Endothelial cell of umbilical vein (primary cell): ENCODE measurements at regions not wholly inside any gene's neighbourhood (a gene's known extent, or its start where the extent isn't known, plus 50 kb on each side); places are given as distances from the start of the nearest gene placed in this dataset.

Source experiments
- BruUV-seq: library from RNA; stranded (reverse); fragments of 400-500 nt; replicated peaks from 2 replicates; lab custom pipeline; 2021; lab: Mats Ljungman, UMichigan
- CTCF ChIA-PET: fragments of 300-600, 350-600 bp; sonication (Branson Sonifier 250); formaldehyde crosslinking; loops from one replicate; lab custom pipeline; 2021; ENCODE audit warnings: antibody characterized with exemption, inconsistent platforms; lab: Charles Lee
- POLR2A ChIA-PET: fragments of 300-600, 350-600 bp; sonication (Branson Sonifier 250); formaldehyde crosslinking; loops from one replicate; lab custom pipeline; 2021; ENCODE audit warnings: antibody characterized with exemption, inconsistent platforms; lab: Charles Lee
- DNase-seq: peaks from one replicate; pipeline ENCODE4 v3.0.0-alpha.2; 2011; ENCODE audit warnings: low read depth, low spot score
- FAIRE-seq: peaks from 2 replicates; lab custom pipeline; 2011; peaks lifted over from hg19 to GRCh38; lab: Jason Lieb, UNC
- H2AFZ ChIP-seq: 2 replicates; pipeline ENCODE4 v1.6.0; 2012; ENCODE audit warnings: low read depth, low read length, control low read depth, inconsistent platforms
- H3K27ac ChIP-seq: 2 replicates; pipeline ENCODE4 v1.5.1; 2011; ENCODE audit warnings: low read depth, mild to moderate bottlenecking, control low read depth, low read length, moderate library complexity; ENCODE audit not compliant: insufficient read depth
- H3K27me3 ChIP-seq, 2 experiments: 2 replicates each; pipeline versions ENCODE4 v1.6.0 to v1.6.1; 2011; ENCODE audit warnings: low read length in 2 of 2, mixed read lengths in 1 of 2; ENCODE audit not compliant: control insufficient read depth in 2 of 2, insufficient read depth in 2 of 2
- H3K36me3 ChIP-seq, 2 experiments: 2 replicates in 1 of 2; 3 replicates in 1 of 2; pipeline ENCODE4 v1.5.1; 2011; ENCODE audit warnings: low read length in 2 of 2, mild to moderate bottlenecking in 1 of 2, moderate library complexity in 1 of 2; ENCODE audit not compliant: control insufficient read depth in 2 of 2, insufficient read depth in 2 of 2; ENCODE audit errors: extremely low read depth in 1 of 2
- H3K4me1 ChIP-seq: 3 replicates; pipeline ENCODE4 v1.5.1; 2011; ENCODE audit warnings: mild to moderate bottlenecking, low read length; ENCODE audit not compliant: control insufficient read depth, insufficient read depth; ENCODE audit errors: extremely low read depth
- H3K4me2 ChIP-seq: 2 replicates; pipeline ENCODE4 v1.6.1; 2011; ENCODE audit warnings: low read length, control low read depth, mixed read lengths; ENCODE audit not compliant: insufficient read depth
- H3K4me3 ChIP-seq, 3 experiments: fragments of 200-600 bp in 1 of 3; sonication (generic), shearing (Covaris generic) in 1 of 3; replicated peaks in 1 of 3; 2 replicates each; pipeline ENCODE4 v1.5.1; 2011 to 2016; ENCODE audit warnings: control low read depth in 3 of 3, low read length in 3 of 3, mild to moderate bottlenecking in 2 of 3, inconsistent platforms in 1 of 3, low read depth in 1 of 3, moderate library complexity in 1 of 3; ENCODE audit not compliant: insufficient read depth in 1 of 3
- H3K79me2 ChIP-seq: 2 replicates; pipeline ENCODE4 v1.6.0; 2012; ENCODE audit warnings: low read length, inconsistent platforms; ENCODE audit not compliant: control insufficient read depth, insufficient read depth
- H3K9ac ChIP-seq: replicated peaks from 2 replicates; pipeline ENCODE3; 2011; ENCODE audit warnings: low read length, control low read depth; ENCODE audit not compliant: insufficient read depth; ENCODE audit errors: extremely low read depth
- H3K9me1 ChIP-seq: replicated peaks from 3 replicates; pipeline ENCODE4 v1.6.0; 2011; ENCODE audit warnings: mild to moderate bottlenecking, low read length; ENCODE audit not compliant: control insufficient read depth, insufficient read depth; ENCODE audit errors: extremely low read depth
- H3K9me3 ChIP-seq: replicated peaks from 2 replicates; pipeline ENCODE4 v1.5.1; 2012; ENCODE audit warnings: low read length, inconsistent platforms; ENCODE audit not compliant: control insufficient read depth, insufficient read depth
- H4K20me1 ChIP-seq: replicated peaks from 2 replicates; pipeline ENCODE3; 2011; ENCODE audit warnings: mild to moderate bottlenecking, low read length; ENCODE audit not compliant: control insufficient read depth, insufficient read depth; ENCODE audit errors: extremely low read depth
- CTCF ChIP-seq, 2 donors: IDR thresholded peaks; 1 replicate in 1 of 2; 2 replicates in 1 of 2; pipeline ENCODE4 v1.5.1; 2011; ENCODE audit warnings: low read length in 2 of 2, mild to moderate bottlenecking in 2 of 2, moderate library complexity in 2 of 2, control low read depth in 1 of 2, inconsistent platforms in 1 of 2, low read depth in 1 of 2; ENCODE audit not compliant: insufficient read depth in 1 of 2; ENCODE audit errors: extremely low read depth in 1 of 2
- EZH2 ChIP-seq: IDR thresholded peaks from 2 replicates; pipeline ENCODE4 v1.6.1; 2012; ENCODE audit warnings: borderline replicate concordance, low read depth, mild to moderate bottlenecking, moderate library complexity, low read length, inconsistent platforms; ENCODE audit not compliant: severe bottlenecking
- FOS ChIP-seq: IDR thresholded peaks from 2 replicates; pipeline ENCODE4 v1.6.1; 2011; ENCODE audit warnings: mild to moderate bottlenecking, low read length, moderate library complexity, borderline replicate concordance; ENCODE audit not compliant: insufficient read depth
- GATA2 ChIP-seq: IDR thresholded peaks from 2 replicates; pipeline ENCODE4 v1.7.0; 2011; ENCODE audit warnings: low read depth, mild to moderate bottlenecking, moderate library complexity, mixed read lengths, low read length; ENCODE audit not compliant: insufficient read length, insufficient read depth
- JUN ChIP-seq: IDR thresholded peaks from 2 replicates; pipeline ENCODE4 v1.6.1; 2011; ENCODE audit warnings: borderline replicate concordance, low read depth; ENCODE audit not compliant: insufficient read length, insufficient read depth
- MAX ChIP-seq: IDR thresholded peaks from 2 replicates; pipeline ENCODE4 v1.6.1; 2011; ENCODE audit not compliant: insufficient read depth, insufficient read length
- MYC ChIP-seq: IDR thresholded peaks from one replicate; pipeline ENCODE4 v1.6.1; 2011; ENCODE audit warnings: mild to moderate bottlenecking, low read depth, low read length
- POLR2A ChIP-seq: IDR thresholded peaks from 2 replicates; pipeline ENCODE4 v1.6.1; 2012; ENCODE audit warnings: low read depth, mild to moderate bottlenecking, control low read depth, low read length
- POLR2AphosphoS5 ChIP-seq: IDR thresholded peaks from 2 replicates; pipeline ENCODE4 v1.6.1; 2012; ENCODE audit warnings: low read depth, mild to moderate bottlenecking, control low read depth, low read length, moderate library complexity; ENCODE audit not compliant: insufficient read depth
- dilution Hi-C: fragments of 300-500 bp; cut with MboI; formaldehyde crosslinking; loops from one replicate; pipeline ENCODE4 v1.15.0; 2019; ENCODE audit warnings: low sequenced_read_pairs; ENCODE audit not compliant: extremely low pct_ligation_motif_present
- intact Hi-C: fragments of 100-400 bp; cut with micrococcal nuclease; formaldehyde crosslinking; loops from one replicate; pipeline ENCODE4 v1.10.0; 2022

- no peaks in the 10 kb centered on the region for H3K36me3 ChIP-seq
- H3K79me2 ChIP-seq, result no peaks in the 10 kb centered on the region
- H3K9ac ChIP-seq, result no peak overlapping the region
- intact Hi-C loops (no loop called here), dilution Hi-C loops (no loop called here)
- H3K4me2 ChIP-seq, result no peak overlapping the region
- no peak overlapping the region for H3K27ac ChIP-seq
- H2AFZ ChIP-seq, result no peak overlapping the region
- H3K9me3 ChIP-seq, result peaks cover 7% of the 10 kb centered on the region
- BruUV-seq, result no TSS peak
- no peaks in the 10 kb centered on the region for H3K9me1 ChIP-seq
- TF ChIP-seq POLR2A, result no peak
- no peak for TF ChIP-seq GATA2
- no peak for TF ChIP-seq FOS
- TF ChIP-seq MAX, result no peak
- TF ChIP-seq JUN, result no peak
- TF ChIP-seq POLR2AphosphoS5, result no peak
- no peak for TF ChIP-seq MYC
- no peak for TF ChIP-seq EZH2
- TF ChIP-seq CTCF (IDR thresholded peaks at IDR 0.05; ENCODE audit: extremely low read depth in 1 of 2, insufficient read depth in 1 of 2, low read depth in 1 of 2, low read length in 2 of 2), result no peak
- CTCF ChIA-PET, result no interaction called here
- no peaks in the 10 kb centered on the region for H3K27me3 ChIP-seq
- H4K20me1 ChIP-seq, result no peaks in the 10 kb centered on the region
- POLR2A ChIA-PET, result no interaction called here
- H3K4me1 ChIP-seq, result no peaks in the 10 kb centered on the region
- FAIRE-seq (no peak), DNase-seq (no peak)
- no peak overlapping the region for H3K4me3 ChIP-seq
Measured at GRCh38 chr22:47540011-47540410, 777.6 kb downstream of the TBC1D22A start.
